ENCODE measurements at regions not wholly inside any gene's neighbourhood (a gene's known extent, or its start where the extent isn't known, plus 50 kb on each side); places are given as distances from the start of the nearest gene placed in this dataset.

- TF ChIP-seq YY1 (IDR thresholded peaks at IDR 0.05; ENCODE audit: insufficient read depth, insufficient read length), result no peak
- TF ChIP-seq SUZ12 (IDR thresholded peaks at IDR 0.05; ENCODE audit: extremely low read depth, insufficient read depth, insufficient read length), result no peak
Observed at GRCh38 chr1:121516234-121516967, 331.6 kb downstream of the SRGAP2C start.
